Spleen (tissue), 11 donors: ENCODE measurements at regions not wholly inside any gene's neighbourhood (a gene's known extent, or its start where the extent isn't known, plus 50 kb on each side); places are given as distances from the start of the nearest gene placed in this dataset.
"Not testable (repeated sequence)": the region's sequence is repeated elsewhere in the genome, so short reads cannot be mapped to it uniquely, and the experiment has no call there.

ENCODE experiments used
- DNase-seq: peaks from one replicate; pipeline ENCODE4 v3.0.0-alpha.2; 2020
- H3K27ac ChIP-seq, 8 donors: fragments of 200-600 bp; sonication (generic) in 7 of 8; 1 replicate in 4 of 8; 2 replicates in 4 of 8; pipeline versions ENCODE4 v1.5.0 to v1.8.0; 2016 to 2021; ENCODE audit warnings: inconsistent platforms in 4 of 8, mild to moderate bottlenecking in 4 of 8, moderate library complexity in 1 of 8
- H3K27me3 ChIP-seq, 7 donors: fragments of 200-600 bp; sonication (generic) in 6 of 7; replicated peaks in 1 of 7; 1 replicate in 4 of 7; 2 replicates in 3 of 7; pipeline versions ENCODE4 v1.5.0 to v1.8.0; 2016 to 2021; ENCODE audit warnings: inconsistent platforms in 3 of 7, mild to moderate bottlenecking in 1 of 7
- H3K36me3 ChIP-seq, 6 donors: fragments of 200-600 bp; sonication (generic) in 5 of 6; 1 replicate in 4 of 6; 2 replicates in 2 of 6; pipeline versions ENCODE4 v1.5.0 to v1.8.0; 2016 to 2021; ENCODE audit warnings: inconsistent platforms in 2 of 6
- H3K4me1 ChIP-seq, 6 donors: fragments of 200-600 bp; sonication (generic) in 5 of 6; 1 replicate in 3 of 6; 2 replicates in 3 of 6; pipeline versions ENCODE4 v1.5.0 to v1.8.0; 2016 to 2021; ENCODE audit warnings: inconsistent platforms in 3 of 6
- H3K4me3 ChIP-seq, 8 donors: fragments of 200-600 bp; sonication (generic) in 7 of 8; 1 replicate in 4 of 8; 2 replicates in 4 of 8; pipeline versions ENCODE4 v1.5.0 to v1.8.0; 2016 to 2021; ENCODE audit warnings: inconsistent platforms in 4 of 8, mild to moderate bottlenecking in 4 of 8, moderate library complexity in 2 of 8
- H3K9me3 ChIP-seq, 8 donors: fragments of 200-600 bp; sonication (generic) in 7 of 8; 1 replicate in 4 of 8; 2 replicates in 4 of 8; pipeline versions ENCODE4 v1.5.0 to v1.8.0; 2016 to 2021; ENCODE audit warnings: inconsistent platforms in 4 of 8
- CTCF ChIP-seq, 11 experiments: fragments of 200-600 bp in 7 of 11; fragments of 450-650 bp in 4 of 11; sonication (generic) in 4 of 11; IDR thresholded peaks in 8 of 11; conservative IDR thresholded peaks in 3 of 11; 1 replicate in 7 of 11; 2 replicates in 4 of 11; pipeline versions ENCODE4 v1.4.0 to v1.8.0; 2016 to 2021; ENCODE audit warnings: antibody characterized with exemption in 11 of 11, inconsistent platforms in 4 of 11, mild to moderate bottlenecking in 1 of 11
- POLR2A ChIP-seq, 3 donors: fragments of 450-650 bp; IDR thresholded peaks; one replicate each; pipeline ENCODE4 v1.5.1; 2017; ENCODE audit warnings: antibody characterized with exemption in 3 of 3, mild to moderate bottlenecking in 1 of 3
- POLR2AphosphoS5 ChIP-seq, 3 donors: sonication (generic); formaldehyde crosslinking; IDR thresholded peaks; one replicate each; pipeline ENCODE4 v1.5.1; 2017; ENCODE audit warnings: antibody characterized with exemption in 3 of 3
- WGBS, 5 donors: extraction: QIAGEN DNeasy Blood & Tissue Kit in 3 of 5; methylation state at CpG; one replicate each; pipeline versions ENCODE4 v1.1.5 to v1.1.7; 2013 to 2018; 5-methylcytosine and 5-hydroxymethylcytosine counted together
- intact Hi-C: fragments of 100-400 bp; cut with DNase I; formaldehyde crosslinking; loops from one replicate; pipeline ENCODE4 v1.15.0; 2023; ENCODE audit warnings: low total_unique reads
- donor health status: healthy with polysubstance abuse.
- donor health status: DM: no; HTN: no; CAD: no; lungs with moderate emphysema.
- donor health status: DM: no; HTN: no; CAD: no.
- donor health status: Bipolar disorder and iron deficiency.
- donor health status: healthy.
- donor health status: DM: no; HTN: no; CAD: no.
- donor health status: DM: yes; HTN: yes; CAD: no.

GRCh38 chr6:86192123-86192522 is 549.4 kb upstream of the SYNCRIP start:
- Histone ChIP-seq H3K4me3 (no peak overlapping the region), H3K27me3 (no peaks in the 10 kb centered on the region), H3K36me3 (no peaks in the 10 kb centered on the region), H3K9me3 (peaks cover 0 to 2% (median 0%) of the 10 kb centered on the region in 8 donors), H3K4me1 (no peaks in the 10 kb centered on the region), H3K27ac (no peak overlapping the region)
- 59 to 62% (median 60%) methylated on average over 3 of the region's 3 CpGs for WGBS, 5 donors
- DNase-seq = no peak
- TF ChIP-seq POLR2A (IDR thresholded peaks at IDR 0.05) (no peak), POLR2AphosphoS5 (IDR thresholded peaks at IDR 0.05) (no peak), CTCF (IDR thresholded peaks at IDR 0.05 in 8 of 11, conservative IDR thresholded peaks at IDR 0.05 in 3 of 11) (peak in 6 of 11 experiments; percentile 6 to 41 (median 25))
- intact Hi-C loops = no loop called here

- peaks cover 0 to 11% (median 0%) of the 10 kb centered on the region in 8 donors for H3K9me3 ChIP-seq
- WGBS, 5 donors = 44 to 61% (median 51%) methylated on average over 9 of the region's 9 CpGs
- H3K27me3 ChIP-seq, DNase-seq, H3K4me1 ChIP-seq, H3K36me3 ChIP-seq, H3K4me3 ChIP-seq, H3K27ac ChIP-seq, intact Hi-C loops: not testable (repeated sequence)
These were observed 532.5 kb upstream of the SYNCRIP start for GRCh38 chr6:86175149-86175548.

GRCh38 chr6:86154852-86155251 is 512.2 kb upstream of the SYNCRIP start:
- H3K4me3 ChIP-seq = no peak overlapping the region
- no peaks in the 10 kb centered on the region for H3K36me3 ChIP-seq
- no peak for DNase-seq
- H3K4me1 ChIP-seq = no peaks in the 10 kb centered on the region
- TF ChIP-seq POLR2AphosphoS5 (IDR thresholded peaks at IDR 0.05) (no peak), CTCF (IDR thresholded peaks at IDR 0.05 in 8 of 11, conservative IDR thresholded peaks at IDR 0.05 in 3 of 11) (no peak), POLR2A (IDR thresholded peaks at IDR 0.05) (no peak)
- no peaks in the 10 kb centered on the region for H3K27me3 ChIP-seq
- no peak overlapping the region for H3K27ac ChIP-seq
- intact Hi-C loops = no loop called here
- H3K9me3 ChIP-seq = no peaks in the 10 kb centered on the region

GRCh38 chr6:86153521-86153920 is 510.8 kb upstream of the SYNCRIP start:
- Histone ChIP-seq H3K9me3 (no peaks in the 10 kb centered on the region), H3K4me3 (no peak overlapping the region), H3K27ac (no peak overlapping the region), H3K4me1 (no peaks in the 10 kb centered on the region), H3K36me3 (no peaks in the 10 kb centered on the region), H3K27me3 (no peaks in the 10 kb centered on the region)
- TF ChIP-seq POLR2AphosphoS5 (IDR thresholded peaks at IDR 0.05) = no peak
- TF ChIP-seq POLR2A (IDR thresholded peaks at IDR 0.05) = no peak
- TF ChIP-seq CTCF (IDR thresholded peaks at IDR 0.05 in 8 of 11, conservative IDR thresholded peaks at IDR 0.05 in 3 of 11) = no peak
- no peak for DNase-seq
- WGBS, 5 donors = 66 to 90% (median 78%) methylated on average over 3 of the region's 3 CpGs
- intact Hi-C loops = no loop called here

- Histone ChIP-seq H3K9me3 (no peaks in the 10 kb centered on the region), H3K27ac (no peak overlapping the region), H3K4me3 (no peak overlapping the region), H3K4me1 (no peaks in the 10 kb centered on the region), H3K27me3 (no peaks in the 10 kb centered on the region), H3K36me3 (no peaks in the 10 kb centered on the region)
- no peak for DNase-seq
- intact Hi-C loops = no loop called here
- 55 to 67% (median 60%) methylated on average over 4 of the region's 4 CpGs for WGBS, 5 donors
- TF ChIP-seq POLR2A (IDR thresholded peaks at IDR 0.05) = no peak
- no peak for TF ChIP-seq CTCF (IDR thresholded peaks at IDR 0.05 in 8 of 11, conservative IDR thresholded peaks at IDR 0.05 in 3 of 11)
- TF ChIP-seq POLR2AphosphoS5 (IDR thresholded peaks at IDR 0.05) = no peak
These were observed 509.9 kb upstream of the SYNCRIP start for GRCh38 chr6:86152546-86152945.
